ENCODE measurements at regions not wholly inside any gene's neighbourhood (a gene's known extent, or its start where the extent isn't known, plus 50 kb on each side); places are given as distances from the start of the nearest gene placed in this dataset.

DNA sequence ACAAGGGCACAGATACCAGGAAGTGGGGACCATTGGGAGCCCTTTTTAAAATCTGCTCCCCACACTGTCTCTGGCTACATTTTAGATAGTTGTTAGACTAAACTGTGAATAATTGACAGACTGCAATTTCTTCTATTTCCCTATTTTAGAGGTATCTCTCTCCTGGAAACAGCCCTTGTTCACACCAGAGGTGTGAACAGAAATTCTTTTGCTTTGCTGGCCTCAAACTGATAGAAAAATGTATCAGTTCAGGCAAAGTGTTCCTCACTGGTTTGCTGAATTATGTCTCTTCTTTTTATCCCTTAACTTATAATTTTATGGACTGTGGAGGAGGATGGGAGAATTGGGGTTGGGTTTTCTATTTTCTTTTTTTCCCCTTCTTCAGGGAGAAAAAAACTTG lies 513.2 kb upstream of the SULF2 start:
- ATAC-seq, result no peak
- TF ChIP-seq RARB (CRISPR knock-in tag; IDR thresholded peaks at IDR 0.05) (no peak), ZNF8 (CRISPR knock-in tag; IDR thresholded peaks at IDR 0.05) (no peak), TCF4 (CRISPR knock-in tag; IDR thresholded peaks at IDR 0.05; ENCODE audit: borderline replicate concordance) (no peak), ARNTL (CRISPR knock-in tag; IDR thresholded peaks at IDR 0.05; ENCODE audit: borderline replicate concordance, low read depth) (no peak), ZFP3 (CRISPR knock-in tag; IDR thresholded peaks at IDR 0.05) (no peak), BACH2 (CRISPR knock-in tag; IDR thresholded peaks at IDR 0.05; ENCODE audit: borderline replicate concordance) (no peak), OSR1 (CRISPR knock-in tag; IDR thresholded peaks at IDR 0.05) (no peak)

- ATAC-seq, result peak; percentile 24
- no peak for TF ChIP-seq ESRRG (CRISPR knock-in tag; IDR thresholded peaks at IDR 0.05)
- no peak for TF ChIP-seq CREB5 (CRISPR knock-in tag; IDR thresholded peaks at IDR 0.05; ENCODE audit: low read depth)
- TF ChIP-seq, protein P1, sequence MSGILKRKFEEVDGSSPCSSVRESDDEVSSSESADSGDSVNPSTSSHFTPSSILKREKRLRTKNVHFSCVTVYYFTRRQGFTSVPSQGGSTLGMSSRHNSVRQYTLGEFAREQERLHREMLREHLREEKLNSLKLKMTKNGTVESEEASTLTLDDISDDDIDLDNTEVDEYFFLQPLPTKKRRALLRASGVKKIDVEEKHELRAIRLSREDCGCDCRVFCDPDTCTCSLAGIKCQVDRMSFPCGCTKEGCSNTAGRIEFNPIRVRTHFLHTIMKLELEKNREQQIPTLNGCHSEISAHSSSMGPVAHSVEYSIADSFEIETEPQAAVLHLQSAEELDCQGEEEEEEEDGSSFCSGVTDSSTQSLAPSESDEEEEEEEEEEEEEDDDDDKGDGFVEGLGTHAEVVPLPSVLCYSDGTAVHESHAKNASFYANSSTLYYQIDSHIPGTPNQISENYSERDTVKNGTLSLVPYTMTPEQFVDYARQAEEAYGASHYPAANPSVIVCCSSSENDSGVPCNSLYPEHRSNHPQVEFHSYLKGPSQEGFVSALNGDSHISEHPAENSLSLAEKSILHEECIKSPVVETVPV (CRISPR knock-in tag; IDR thresholded peaks at IDR 0.05), result no peak
- no peak for TF ChIP-seq ZFP3 (CRISPR knock-in tag; IDR thresholded peaks at IDR 0.05)
- TF ChIP-seq TCF4 (CRISPR knock-in tag; IDR thresholded peaks at IDR 0.05; ENCODE audit: borderline replicate concordance), result no peak
- TF ChIP-seq ARNTL (CRISPR knock-in tag; IDR thresholded peaks at IDR 0.05; ENCODE audit: borderline replicate concordance, low read depth), result no peak
- no peak for TF ChIP-seq TOX (CRISPR knock-in tag; IDR thresholded peaks at IDR 0.05; ENCODE audit: borderline replicate concordance)
- TF ChIP-seq ZNF70 (CRISPR knock-in tag; IDR thresholded peaks at IDR 0.05), result no peak
- no peak for TF ChIP-seq ISL1 (CRISPR knock-in tag; IDR thresholded peaks at IDR 0.05)
- no peak for TF ChIP-seq BACH2 (CRISPR knock-in tag; IDR thresholded peaks at IDR 0.05; ENCODE audit: borderline replicate concordance)
- no peak for TF ChIP-seq OSR1 (CRISPR knock-in tag; IDR thresholded peaks at IDR 0.05)
- TF ChIP-seq ZNF8 (CRISPR knock-in tag; IDR thresholded peaks at IDR 0.05), result no peak
- TF ChIP-seq ZNF565 (CRISPR knock-in tag; conservative IDR thresholded peaks at IDR 0.05; ENCODE audit: low read depth), result no peak
- TF ChIP-seq ZC3H10 (CRISPR knock-in tag; IDR thresholded peaks at IDR 0.05), result no peak
- no peak for TF ChIP-seq PPARA (CRISPR knock-in tag; IDR thresholded peaks at IDR 0.05; ENCODE audit: borderline replicate concordance)
- TF ChIP-seq SNAI2 (CRISPR knock-in tag; IDR thresholded peaks at IDR 0.05), result no peak
- no peak for TF ChIP-seq TSHZ2 (CRISPR knock-in tag; IDR thresholded peaks at IDR 0.05)
- no peak for TF ChIP-seq POU6F1 (CRISPR knock-in tag; IDR thresholded peaks at IDR 0.05; ENCODE audit: borderline replicate concordance, low read depth)
- no peak for TF ChIP-seq GLIS3 (CRISPR knock-in tag; IDR thresholded peaks at IDR 0.05)
Observed at GRCh38 chr20:48295966-48296421, 510.7 kb upstream of the SULF2 start.

- peak; percentile 78 for ATAC-seq
- TF ChIP-seq TCF4 (CRISPR knock-in tag; IDR thresholded peaks at IDR 0.05; ENCODE audit: borderline replicate concordance) (peak; percentile 70), CSDC2 (CRISPR knock-in tag; IDR thresholded peaks at IDR 0.05) (no peak), POU6F1 (CRISPR knock-in tag; IDR thresholded peaks at IDR 0.05; ENCODE audit: borderline replicate concordance, low read depth) (no peak), TSHZ2 (CRISPR knock-in tag; IDR thresholded peaks at IDR 0.05) (no peak), ZFP3 (CRISPR knock-in tag; IDR thresholded peaks at IDR 0.05) (no peak), OSR1 (CRISPR knock-in tag; IDR thresholded peaks at IDR 0.05) (no peak), ZNF8 (CRISPR knock-in tag; IDR thresholded peaks at IDR 0.05) (no peak), ESRRG (CRISPR knock-in tag; IDR thresholded peaks at IDR 0.05) (no peak), BACH2 (CRISPR knock-in tag; IDR thresholded peaks at IDR 0.05; ENCODE audit: borderline replicate concordance) (no peak), ZNF70 (CRISPR knock-in tag; IDR thresholded peaks at IDR 0.05) (no peak), TOX (CRISPR knock-in tag; IDR thresholded peaks at IDR 0.05; ENCODE audit: borderline replicate concordance) (no peak), ISL1 (CRISPR knock-in tag; IDR thresholded peaks at IDR 0.05) (peak; percentile 83), ZFP30 (CRISPR knock-in tag; IDR thresholded peaks at IDR 0.05) (no peak), RARB (CRISPR knock-in tag; IDR thresholded peaks at IDR 0.05) (no peak), SNAI2 (CRISPR knock-in tag; IDR thresholded peaks at IDR 0.05) (no peak; the same call in 1 of the 2 replicates), ZC3H10 (CRISPR knock-in tag; IDR thresholded peaks at IDR 0.05) (no peak)
- TF ChIP-seq, protein P1 (CRISPR knock-in tag; IDR thresholded peaks at IDR 0.05), result no peak
Observed at GRCh38 chr20:48295445-48295903, 510.2 kb upstream of the SULF2 start.

Data from SK-N-SH treated with all-trans-retinoic acid at 6 μM for 48 hours (cell line).